Esophagus squamous epithelium (tissue), 4 donors: ENCODE measurements at regions not wholly inside any gene's neighbourhood (a gene's known extent, or its start where the extent isn't known, plus 50 kb on each side); places are given as distances from the start of the nearest gene placed in this dataset.

Source experiments
- CTCF ChIP-seq, 6 experiments: fragments of 450-650 bp in 4 of 6; fragments of 200-600 bp in 2 of 6; sonication (generic) in 2 of 6; IDR thresholded peaks; one replicate each; pipeline ENCODE4 v1.5.1; 2016 to 2019; ENCODE audit warnings: antibody characterized with exemption in 6 of 6, mild to moderate bottlenecking in 4 of 6, moderate library complexity in 4 of 6
- POLR2A ChIP-seq, 4 donors: fragments of 450-650 bp; IDR thresholded peaks; one replicate each; pipeline ENCODE4 v1.6.1; 2017; ENCODE audit warnings: antibody characterized with exemption in 4 of 4, mild to moderate bottlenecking in 4 of 4, moderate library complexity in 3 of 4

DNA sequence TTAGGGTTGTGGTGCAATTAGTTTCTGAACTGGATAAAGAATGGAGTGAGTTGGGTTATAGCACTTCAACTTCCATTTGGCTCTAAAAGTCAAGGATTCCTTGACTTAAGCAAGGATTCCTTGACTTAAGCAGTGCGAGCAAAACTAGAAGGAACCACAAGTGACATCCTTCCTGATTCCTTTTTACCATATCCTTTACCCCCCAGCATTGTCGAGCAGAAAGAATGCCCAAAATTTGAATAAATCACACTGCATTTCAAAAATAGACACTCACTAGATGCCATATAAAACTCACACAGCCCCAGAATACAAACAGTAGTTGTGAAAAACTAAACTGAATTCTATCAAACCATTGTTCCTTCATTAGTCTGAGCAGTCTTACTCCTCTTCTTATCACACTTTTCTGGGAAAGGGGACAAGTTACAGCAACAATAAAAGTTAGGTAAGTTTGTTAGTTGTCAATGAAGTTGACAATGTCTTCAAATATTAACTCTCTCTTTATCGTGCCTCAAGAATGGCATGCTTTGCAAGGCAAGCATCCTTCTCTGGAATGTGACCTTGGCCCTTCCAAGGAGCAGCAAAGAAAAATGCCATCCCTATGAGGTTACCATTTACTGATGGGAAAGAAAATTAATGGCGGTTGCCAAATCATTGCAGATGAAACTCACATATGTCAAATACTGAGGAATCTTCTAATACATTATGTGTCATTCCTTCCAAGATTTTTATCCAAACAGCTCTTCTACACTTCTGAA lies 273.3 kb upstream of the ANKRD55 start:
- TF ChIP-seq CTCF (IDR thresholded peaks at IDR 0.05) (no peak), POLR2A (IDR thresholded peaks at IDR 0.05) (no peak)
